Adrenal gland (tissue), 9 donors: ENCODE measurements at regions not wholly inside any gene's neighbourhood (a gene's known extent, or its start where the extent isn't known, plus 50 kb on each side); places are given as distances from the start of the nearest gene placed in this dataset.

ENCODE experiments used
- DNase-seq, 7 donors: peaks; one replicate each; pipeline ENCODE4 v3.0.0-alpha.2; 2019 to 2020
- H3K27ac ChIP-seq, 5 donors: fragments of 200-600 bp; sonication (generic) in 4 of 5; 1 replicate in 3 of 5; 2 replicates in 2 of 5; pipeline versions ENCODE4 v1.5.1 to v1.8.0; 2016 to 2020; ENCODE audit warnings: mild to moderate bottlenecking in 1 of 5
- H3K27me3 ChIP-seq: fragments of 200-600 bp; 2 replicates; pipeline ENCODE4 v1.8.0; 2021
- H3K36me3 ChIP-seq, 2 donors: fragments of 200-600 bp; replicated peaks in 1 of 2; 1 replicate in 1 of 2; 2 replicates in 1 of 2; pipeline versions ENCODE4 v1.5.1 to v1.8.0; 2018 to 2022
- H3K4me1 ChIP-seq, 2 donors: fragments of 200-600 bp; replicated peaks in 1 of 2; 1 replicate in 1 of 2; 2 replicates in 1 of 2; pipeline versions ENCODE4 v1.5.1 to v1.8.0; 2018 to 2021
- H3K4me3 ChIP-seq, 4 donors: fragments of 200-600 bp; sonication (generic) in 3 of 4; one replicate each; pipeline ENCODE4 v1.5.1; 2016 to 2018
- H3K9me3 ChIP-seq, 3 donors: fragments of 200-600 bp; sonication (generic) in 1 of 3; replicated peaks in 1 of 3; 1 replicate in 2 of 3; 2 replicates in 1 of 3; pipeline versions ENCODE4 v1.5.1 to v1.8.0; 2016 to 2021
- POLR2A ChIP-seq, 2 donors: fragments of 450-650 bp; IDR thresholded peaks; one replicate each; pipeline ENCODE4 v1.6.1; 2017; ENCODE audit warnings: antibody characterized with exemption in 2 of 2, mild to moderate bottlenecking in 2 of 2, moderate library complexity in 1 of 2
- WGBS, 4 donors: extraction: QIAGEN DNeasy Blood & Tissue Kit in 2 of 4; methylation state at CpG; one replicate each; pipeline versions ENCODE4 v1.1.5 to v1.1.7; 2013 to 2017; 5-methylcytosine and 5-hydroxymethylcytosine counted together
- intact Hi-C, 2 donors: fragments of 100-400 bp; cut with DNase I; formaldehyde crosslinking; loops; one replicate each; pipeline versions ENCODE4 v1.14.1 to v1.15.0; 2022 to 2023
- TF ChIP-seq, protein P1 (sequence below), 6 experiments: fragments of 450-650 bp in 4 of 6; fragments of 200-600 bp in 2 of 6; sonication (generic) in 1 of 6; IDR thresholded peaks; 1 replicate in 5 of 6; 2 replicates in 1 of 6; pipeline versions ENCODE4 v1.5.1 to v1.8.0; 2016 to 2021; ENCODE audit warnings: antibody characterized with exemption in 6 of 6, mild to moderate bottlenecking in 2 of 6, moderate library complexity in 1 of 6
- donor health status: healthy with polysubstance abuse.
- donor health status: Bipolar disorder and iron deficiency.
- donor health status: DM: yes; HTN: yes; CAD: no.
- donor health status: DM: no; HTN: no; CAD: no.
- donor health status: DM: no; HTN: no; CAD: no.

DNA sequence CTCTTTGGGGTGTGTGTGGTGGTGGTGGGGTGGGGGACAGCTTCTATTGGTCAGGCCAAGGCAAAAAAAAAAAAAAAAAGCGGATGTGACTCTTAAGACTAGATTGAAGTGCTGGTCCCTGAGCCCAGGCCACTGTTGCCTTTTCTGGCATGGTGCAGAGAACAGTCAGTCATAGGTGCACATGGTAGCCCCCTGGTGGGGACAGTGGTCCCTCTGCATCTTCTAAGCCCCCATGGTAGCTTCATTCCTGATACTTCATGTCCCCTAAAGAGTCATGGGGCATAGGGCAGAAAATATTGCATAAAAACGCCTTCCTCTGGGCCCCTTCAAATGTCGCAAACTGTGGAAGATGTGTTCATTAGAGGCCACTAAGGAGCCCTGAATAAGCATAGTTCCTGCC lies 371.8 kb downstream of the NPHP4 start:
- Histone ChIP-seq H3K36me3 (no peaks in the 10 kb centered on the region), H3K27me3 (peaks cover 4% of the 10 kb centered on the region), H3K4me3 (no peak overlapping the region), H3K4me1 (no peaks in the 10 kb centered on the region), H3K9me3 (no peaks in the 10 kb centered on the region), H3K27ac (no peak overlapping the region)
- no peak for DNase-seq
- intact Hi-C loops: no loop called here
- WGBS, 4 donors: 77 to 84% (median 81%) methylated on average over 3 of the region's 3 CpGs
- TF ChIP-seq POLR2A (IDR thresholded peaks at IDR 0.05): no peak
- TF ChIP-seq, protein P1, sequence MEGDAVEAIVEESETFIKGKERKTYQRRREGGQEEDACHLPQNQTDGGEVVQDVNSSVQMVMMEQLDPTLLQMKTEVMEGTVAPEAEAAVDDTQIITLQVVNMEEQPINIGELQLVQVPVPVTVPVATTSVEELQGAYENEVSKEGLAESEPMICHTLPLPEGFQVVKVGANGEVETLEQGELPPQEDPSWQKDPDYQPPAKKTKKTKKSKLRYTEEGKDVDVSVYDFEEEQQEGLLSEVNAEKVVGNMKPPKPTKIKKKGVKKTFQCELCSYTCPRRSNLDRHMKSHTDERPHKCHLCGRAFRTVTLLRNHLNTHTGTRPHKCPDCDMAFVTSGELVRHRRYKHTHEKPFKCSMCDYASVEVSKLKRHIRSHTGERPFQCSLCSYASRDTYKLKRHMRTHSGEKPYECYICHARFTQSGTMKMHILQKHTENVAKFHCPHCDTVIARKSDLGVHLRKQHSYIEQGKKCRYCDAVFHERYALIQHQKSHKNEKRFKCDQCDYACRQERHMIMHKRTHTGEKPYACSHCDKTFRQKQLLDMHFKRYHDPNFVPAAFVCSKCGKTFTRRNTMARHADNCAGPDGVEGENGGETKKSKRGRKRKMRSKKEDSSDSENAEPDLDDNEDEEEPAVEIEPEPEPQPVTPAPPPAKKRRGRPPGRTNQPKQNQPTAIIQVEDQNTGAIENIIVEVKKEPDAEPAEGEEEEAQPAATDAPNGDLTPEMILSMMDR (IDR thresholded peaks at IDR 0.05): no peak

DNA sequence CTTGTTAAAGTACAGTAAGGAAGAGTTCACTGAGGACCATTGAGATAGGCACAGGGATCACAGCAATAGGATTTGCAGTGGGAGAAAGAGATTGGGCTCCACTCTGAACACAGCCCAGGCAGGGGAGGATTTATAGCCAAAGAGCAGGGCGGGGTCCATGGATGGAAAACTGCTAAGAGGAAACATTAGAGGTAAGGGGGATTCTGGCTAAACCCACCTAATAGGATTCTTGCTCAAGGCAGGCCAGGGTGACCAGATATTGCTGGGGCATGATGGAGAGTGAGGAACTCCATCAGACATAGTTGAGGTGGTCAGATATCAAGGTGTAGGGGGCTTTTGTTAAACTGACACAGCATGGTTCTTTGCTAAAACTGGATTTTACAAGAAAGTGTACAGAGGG lies 372.8 kb downstream of the NPHP4 start:
- WGBS, 4 donors: 85 to 90% (median 90%) methylated on average over 1 of the region's 1 CpG
- intact Hi-C loops: no loop called here
- Histone ChIP-seq H3K9me3 (no peaks in the 10 kb centered on the region), H3K27ac (no peak overlapping the region), H3K4me3 (no peak overlapping the region), H3K4me1 (no peaks in the 10 kb centered on the region), H3K27me3 (peaks cover 4% of the 10 kb centered on the region), H3K36me3 (no peaks in the 10 kb centered on the region)
- TF ChIP-seq, protein P1 (IDR thresholded peaks at IDR 0.05): no peak
- no peak for TF ChIP-seq POLR2A (IDR thresholded peaks at IDR 0.05)
- no peak for DNase-seq

DNA sequence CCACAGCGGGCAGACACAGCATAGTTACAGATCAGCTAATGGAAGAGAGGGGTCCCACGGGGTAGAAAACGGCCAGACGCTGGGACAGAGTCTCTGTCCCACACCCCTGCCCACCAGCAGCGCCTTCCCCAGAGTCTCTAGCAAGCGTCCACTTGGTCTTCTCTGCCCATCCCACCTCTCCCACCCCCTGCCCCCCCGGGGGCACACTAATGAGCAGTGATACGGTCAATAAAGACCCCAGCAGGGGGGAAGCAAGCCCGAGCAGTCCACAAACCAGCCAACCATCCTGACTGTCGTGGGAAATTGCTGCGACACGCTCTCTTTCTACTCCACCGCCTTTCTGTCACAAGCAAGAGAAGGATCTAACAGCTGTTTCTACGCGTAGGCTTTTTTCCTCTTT lies 374.7 kb downstream of the NPHP4 start:
- H3K4me3 ChIP-seq: no peak overlapping the region
- TF ChIP-seq, protein P1 (IDR thresholded peaks at IDR 0.05): no peak
- peak in 1 of 7 donors; percentile 14 for DNase-seq
- no peaks in the 10 kb centered on the region for H3K4me1 ChIP-seq
- intact Hi-C loops: no loop called here
- no peaks in the 10 kb centered on the region for H3K36me3 ChIP-seq
- WGBS, 4 donors: 60 to 85% (median 64%) methylated on average over 6 to 15 of the region's 15 CpGs
- no peaks in the 10 kb centered on the region for H3K9me3 ChIP-seq
- H3K27ac ChIP-seq: no peak overlapping the region
- peaks cover 10% of the 10 kb centered on the region for H3K27me3 ChIP-seq

DNA sequence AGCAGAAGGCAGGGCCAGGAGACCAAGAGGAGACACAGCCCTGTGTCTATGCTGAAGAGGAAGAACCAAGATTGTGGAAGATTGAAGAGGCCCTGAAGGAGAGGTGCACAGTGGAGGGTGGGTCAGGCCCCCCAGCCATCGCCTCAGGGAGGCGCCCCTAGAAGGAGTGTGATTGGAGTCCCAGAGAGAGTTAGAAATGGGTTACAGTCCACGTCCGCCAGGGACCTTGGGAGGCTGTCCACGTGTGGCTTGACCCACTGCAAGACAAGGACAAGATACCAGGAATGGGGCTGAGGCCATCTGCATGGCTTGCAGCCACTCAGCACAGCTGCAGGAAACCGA lies 375.1 kb downstream of the NPHP4 start:
- WGBS, 4 donors: 50 to 61% (median 54%) methylated on average over 5 to 6 of the region's 6 CpGs
- Histone ChIP-seq H3K4me1 (no peaks in the 10 kb centered on the region), H3K36me3 (no peaks in the 10 kb centered on the region), H3K27me3 (peaks cover 10% of the 10 kb centered on the region), H3K27ac (no peak overlapping the region), H3K9me3 (no peaks in the 10 kb centered on the region), H3K4me3 (no peak overlapping the region)
- TF ChIP-seq POLR2A (IDR thresholded peaks at IDR 0.05): no peak
- TF ChIP-seq, protein P1 (IDR thresholded peaks at IDR 0.05): no peak
- no peak for DNase-seq
- intact Hi-C loops: no loop called here
